GM08714 (cell line): ENCODE measurements at regions not wholly inside any gene's neighbourhood (a gene's known extent, or its start where the extent isn't known, plus 50 kb on each side); places are given as distances from the start of the nearest gene placed in this dataset.
"Not testable (repeated sequence)": the region's sequence is repeated elsewhere in the genome, so short reads cannot be mapped to it uniquely, and the experiment has no call there.

Experiments
- H3K4me3 ChIP-seq: fragments of 200-500 bp; sonication (Bioruptor generic); 2 replicates; pipeline ENCODE4 v1.5.1; 2014; ENCODE audit warnings: mild to moderate bottlenecking, low read length, inconsistent platforms
- ZNF274 ChIP-seq: IDR thresholded peaks from 2 replicates; pipeline ENCODE4 v1.6.1; 2012; ENCODE audit warnings: mild to moderate bottlenecking, low read depth, low read length

DNA sequence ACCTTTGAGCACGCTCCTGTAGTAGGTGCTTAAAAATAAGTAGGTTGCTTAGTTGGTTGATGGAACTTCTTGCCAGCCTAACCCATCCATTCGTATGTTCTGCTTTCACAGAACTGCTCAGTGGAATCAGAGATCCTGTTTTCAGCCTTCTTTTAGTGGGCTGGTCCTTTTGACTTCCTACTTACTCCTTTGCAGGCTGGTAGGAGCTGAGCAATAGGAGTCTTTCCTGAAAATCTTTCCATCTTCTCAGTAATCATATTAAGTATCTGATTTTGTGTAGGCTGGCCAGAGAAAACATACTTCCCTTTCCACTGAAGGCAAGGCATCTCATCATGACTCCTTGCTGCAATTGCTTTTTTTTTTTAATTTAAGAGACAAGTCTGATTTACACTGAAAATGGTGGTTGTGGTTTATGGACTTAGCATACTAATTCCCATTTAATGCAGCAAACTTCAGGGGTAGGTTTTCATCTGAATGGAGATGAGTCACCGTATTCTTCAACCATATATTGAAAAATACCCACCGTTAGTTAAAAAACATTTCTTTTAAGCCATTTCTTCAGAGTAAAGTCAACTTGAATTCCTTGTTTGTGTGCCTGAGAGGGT lies 208.0 kb downstream of the ZNF365 start:
- TF ChIP-seq ZNF274: no peak
- no peak overlapping the region for H3K4me3 ChIP-seq

DNA sequence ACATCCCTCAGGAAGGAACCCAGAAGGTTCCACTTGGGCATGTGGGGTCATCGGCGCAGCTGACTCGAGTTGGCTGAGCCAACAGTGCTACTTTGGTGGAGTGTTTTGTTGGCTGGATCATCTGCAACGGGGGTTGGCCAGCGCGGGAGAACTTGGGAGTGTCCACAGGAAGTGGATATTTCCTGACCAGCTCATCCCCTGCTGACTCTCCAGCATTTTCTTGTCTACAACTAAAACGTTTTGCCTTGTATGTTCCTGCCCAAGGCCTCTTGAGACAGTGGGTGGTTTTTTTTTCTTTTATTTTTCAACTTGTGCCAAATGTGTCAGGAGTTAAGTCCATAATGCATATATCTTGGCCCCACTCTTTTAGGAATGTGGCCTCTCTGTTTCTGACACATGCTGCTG lies 208.6 kb downstream of the ZNF365 start:
- no peak for TF ChIP-seq ZNF274
- no peak overlapping the region for H3K4me3 ChIP-seq

GRCh38 chr10:62583876-62584615 lies 209.9 kb downstream of the ZNF365 start:
- TF ChIP-seq ZNF274: no peak
- H3K4me3 ChIP-seq: no peak overlapping the region

- no peak for TF ChIP-seq ZNF274
- no peak overlapping the region for H3K4me3 ChIP-seq
These were observed 210.6 kb downstream of the ZNF365 start for GRCh38 chr10:62584731-62585130.

DNA sequence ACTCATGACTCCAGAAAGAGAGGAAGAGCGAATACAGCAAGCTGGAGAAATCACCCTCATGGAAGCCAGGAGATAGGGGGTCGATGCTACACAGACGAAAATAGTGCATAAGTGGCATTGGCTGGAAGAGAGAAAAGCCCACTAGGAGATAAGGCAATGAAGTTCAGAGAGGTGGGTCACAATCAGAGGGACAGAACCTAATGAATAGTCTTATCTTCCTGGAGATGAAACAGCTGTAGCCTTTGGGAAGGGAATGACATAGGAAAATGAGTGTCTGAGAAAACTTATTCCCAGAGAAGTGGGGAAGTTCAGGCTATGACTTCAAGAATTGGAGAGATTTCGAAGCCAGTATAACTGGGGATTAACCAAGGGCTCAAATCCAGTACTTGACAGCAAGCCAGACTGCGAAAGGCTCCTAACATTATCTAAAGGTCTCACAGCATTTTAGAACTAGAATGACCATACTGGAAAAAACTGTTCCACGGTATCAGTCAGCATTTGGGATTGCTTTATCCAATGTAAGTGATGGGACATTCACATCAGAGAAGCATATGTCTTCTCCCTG lies 211.1 kb downstream of the ZNF365 start:
- no peak overlapping the region for H3K4me3 ChIP-seq
- TF ChIP-seq ZNF274: no peak

GRCh38 chr10:62587011-62587410 lies 212.8 kb downstream of the ZNF365 start:
- H3K4me3 ChIP-seq: no peak overlapping the region
- TF ChIP-seq ZNF274: no peak

DNA sequence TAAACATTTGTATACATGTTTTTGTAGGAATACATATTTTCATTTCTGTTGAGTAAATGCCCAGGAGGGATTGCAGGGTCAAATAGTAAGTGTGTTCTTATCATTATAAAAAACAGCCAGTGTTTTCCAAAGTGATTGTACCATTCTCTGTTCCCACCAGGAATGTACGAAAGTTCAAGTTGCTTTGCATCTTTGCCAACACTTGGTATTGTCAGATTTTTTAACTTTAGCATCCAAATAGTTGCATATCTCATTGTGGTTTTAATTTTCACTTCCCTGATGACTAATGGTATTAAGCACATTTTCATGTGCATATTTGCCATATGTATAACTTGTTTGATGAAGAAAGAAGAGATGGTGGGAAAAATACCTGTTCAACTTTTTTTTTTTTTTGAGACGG lies 213.9 kb downstream of the ZNF365 start:
- no peak for TF ChIP-seq ZNF274
- H3K4me3 ChIP-seq: no peak overlapping the region

GRCh38 chr10:62589689-62590088 lies 214.8 kb upstream of the ADO start:
- H3K4me3 ChIP-seq: no peak overlapping the region
- TF ChIP-seq ZNF274: no peak

- H3K4me3 ChIP-seq: no peak overlapping the region
- TF ChIP-seq ZNF274: no peak
These were observed 214.2 kb upstream of the ADO start for GRCh38 chr10:62590306-62590705.

GRCh38 chr10:62594093-62594520 lies 210.4 kb upstream of the ADO start:
- H3K4me3 ChIP-seq: no peak overlapping the region
- TF ChIP-seq ZNF274: no peak

- no peak for TF ChIP-seq ZNF274
- H3K4me3 ChIP-seq: no peak overlapping the region
These were observed 207.3 kb upstream of the ADO start for GRCh38 chr10:62597226-62597625.

DNA sequence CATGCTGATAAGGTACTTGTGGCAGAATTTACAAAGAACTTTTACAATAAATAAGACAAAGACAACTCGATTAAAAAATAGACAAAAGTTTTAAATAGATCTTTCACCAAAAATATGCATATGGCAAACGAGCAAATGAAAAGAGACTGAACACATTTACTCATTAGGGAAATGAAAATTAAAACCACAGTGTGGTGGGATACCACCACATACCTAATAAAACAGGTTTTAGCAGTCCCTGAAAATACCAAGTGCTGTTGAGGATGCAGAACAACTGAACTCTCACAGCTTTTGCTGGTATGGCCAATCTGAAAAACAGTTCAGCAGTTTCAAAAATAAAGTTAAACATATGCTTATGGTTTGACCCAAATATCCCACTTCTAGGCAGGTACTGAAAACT lies 205.4 kb upstream of the ADO start:
- TF ChIP-seq ZNF274: no peak
- H3K4me3 ChIP-seq: no peak overlapping the region

DNA sequence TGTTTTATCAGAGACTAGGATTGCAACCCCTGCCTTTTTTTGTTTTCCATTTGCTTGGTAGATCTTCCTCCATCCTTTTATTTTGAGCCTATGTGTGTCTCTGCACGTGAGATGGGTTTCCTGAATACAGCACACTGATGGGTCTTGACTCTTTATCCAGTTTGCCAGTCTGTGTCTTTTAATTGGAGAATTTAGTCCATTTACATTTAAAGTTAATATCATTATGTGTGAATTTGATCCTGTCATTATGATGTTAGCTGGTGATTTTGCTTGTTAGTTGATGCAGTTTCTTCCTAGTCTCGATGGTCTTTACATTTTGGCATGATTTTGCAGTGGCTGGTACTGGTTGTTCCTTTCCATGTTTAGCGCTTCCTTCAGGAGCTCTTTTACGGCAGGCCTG lies 198.0 kb upstream of the ADO start:
- H3K4me3 ChIP-seq: not testable (repeated sequence)

DNA sequence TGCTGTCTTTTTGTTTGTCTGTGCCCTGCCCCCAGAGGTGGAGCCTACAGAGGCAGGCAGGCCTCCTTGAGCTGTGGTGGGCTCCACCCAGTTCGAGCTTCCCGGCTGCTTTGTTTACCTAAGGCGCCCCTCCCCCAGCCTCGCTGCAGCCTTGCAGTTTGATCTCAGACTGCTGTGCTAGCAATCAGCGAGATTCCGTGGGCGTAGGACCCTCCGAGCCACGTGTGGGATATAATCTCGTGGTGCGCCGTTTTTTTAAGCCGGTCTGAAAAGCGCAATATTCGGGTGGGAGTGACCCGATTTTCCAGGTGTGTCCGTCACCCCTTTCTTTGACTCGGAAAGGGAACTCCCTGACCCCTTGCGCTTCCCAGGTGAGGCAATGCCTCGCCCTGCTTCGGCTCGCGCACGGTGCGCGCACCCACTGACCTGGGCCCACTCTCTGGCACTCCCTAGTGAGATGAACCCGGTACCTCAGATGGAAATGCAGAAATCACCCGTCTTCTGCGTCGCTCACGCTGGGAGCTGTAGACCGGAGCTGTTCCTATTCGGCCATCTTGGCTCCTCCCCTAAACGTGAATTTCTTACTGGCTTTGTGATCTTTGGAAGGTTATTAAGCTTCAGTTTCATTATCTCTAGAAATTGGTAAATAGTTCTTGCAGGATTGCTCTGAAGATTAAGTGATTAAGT lies 196.2 kb upstream of the ADO start:
- peak overlapping the region; percentile 40 for H3K4me3 ChIP-seq

DNA sequence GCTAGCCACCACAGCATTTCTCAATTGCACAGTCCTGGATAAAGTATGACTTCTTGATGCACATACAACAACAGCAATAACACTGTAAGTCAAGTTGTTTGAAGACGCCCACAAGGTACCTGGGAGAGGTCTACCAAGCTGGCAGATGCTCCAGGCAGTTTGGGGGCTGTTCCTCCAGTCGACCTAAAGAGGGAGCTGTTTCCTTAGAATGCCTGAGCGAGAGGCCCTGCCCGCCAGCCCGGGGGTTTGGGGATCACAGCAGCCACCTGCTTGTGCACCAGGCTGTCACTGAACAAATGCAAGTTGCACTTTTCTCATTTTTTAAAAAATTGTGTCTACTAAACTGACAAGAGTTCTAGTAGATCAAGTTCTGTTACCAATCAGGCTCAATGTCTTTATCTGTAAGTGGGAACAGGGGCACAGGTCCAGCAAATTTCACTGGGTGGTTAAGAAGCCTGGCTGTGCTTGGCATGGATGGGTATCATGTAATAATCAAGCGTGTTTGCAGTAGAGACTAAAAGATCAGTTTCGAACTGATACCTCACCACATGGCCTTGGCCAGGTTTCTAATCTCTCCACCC lies 193.8 kb upstream of the ADO start:
- no peak for TF ChIP-seq ZNF274
- no peak overlapping the region for H3K4me3 ChIP-seq
